Peyer's patch (tissue), 4 donors: ENCODE measurements at regions not wholly inside any gene's neighbourhood (a gene's known extent, or its start where the extent isn't known, plus 50 kb on each side); places are given as distances from the start of the nearest gene placed in this dataset.

Experiments
- DNase-seq, 3 donors: peaks; one replicate each; pipeline ENCODE4 v3.0.0-alpha.2; 2017 to 2019
- H3K27ac ChIP-seq, 4 donors: fragments of 200-600 bp; sonication (generic); one replicate each; pipeline ENCODE4 v1.5.1; 2016 to 2019
- H3K27me3 ChIP-seq, 2 donors: fragments of 200-600 bp; sonication (generic); one replicate each; pipeline ENCODE4 v1.5.1; 2019
- H3K36me3 ChIP-seq, 3 donors: fragments of 200-600 bp; sonication (generic); one replicate each; pipeline ENCODE4 v1.5.1; 2016 to 2019
- H3K4me1 ChIP-seq, 4 donors: fragments of 200-600 bp; sonication (generic); one replicate each; pipeline ENCODE4 v1.5.1; 2016 to 2019
- H3K4me3 ChIP-seq, 4 donors: fragments of 200-600 bp; sonication (generic); 1 replicate in 3 of 4; 2 replicates in 1 of 4; pipeline ENCODE4 v1.5.1; 2016 to 2019; ENCODE audit warnings: mild to moderate bottlenecking in 1 of 4
- H3K9me3 ChIP-seq, 4 donors: fragments of 200-600 bp; sonication (generic); one replicate each; pipeline ENCODE4 v1.5.1; 2016 to 2019; ENCODE audit warnings: mild to moderate bottlenecking in 1 of 4
- CTCF ChIP-seq, 6 experiments: fragments of 450-650 bp in 4 of 6; fragments of 200-600 bp in 2 of 6; sonication (generic) in 1 of 6; IDR thresholded peaks; one replicate each; pipeline ENCODE4 v1.5.1; 2017 to 2019; ENCODE audit warnings: antibody characterized with exemption in 6 of 6, mild to moderate bottlenecking in 3 of 6, moderate library complexity in 1 of 6
- POLR2A ChIP-seq, 2 donors: fragments of 450-650 bp; IDR thresholded peaks; one replicate each; pipeline ENCODE4 v1.5.1; 2017; ENCODE audit warnings: antibody characterized with exemption in 2 of 2, mild to moderate bottlenecking in 2 of 2, moderate library complexity in 2 of 2

- H3K27ac ChIP-seq: no peak overlapping the region
- DNase-seq: no peak
- no peak overlapping the region for H3K4me3 ChIP-seq
- TF ChIP-seq CTCF (IDR thresholded peaks at IDR 0.05) (no peak), POLR2A (IDR thresholded peaks at IDR 0.05) (no peak)
- H3K27me3 ChIP-seq: no peaks in the 10 kb centered on the region
- H3K36me3 ChIP-seq: no peaks in the 10 kb centered on the region
- H3K4me1 ChIP-seq: no peaks in the 10 kb centered on the region
- no peaks in the 10 kb centered on the region for H3K9me3 ChIP-seq
Observed at GRCh38 chr13:31867709-31868108, 128.4 kb downstream of the RXFP2 start.

GRCh38 chr13:31869582-31869981 lies 130.3 kb downstream of the RXFP2 start:
- Histone ChIP-seq H3K4me3 (no peak overlapping the region), H3K27me3 (no peaks in the 10 kb centered on the region), H3K9me3 (no peaks in the 10 kb centered on the region), H3K36me3 (no peaks in the 10 kb centered on the region), H3K27ac (no peak overlapping the region), H3K4me1 (no peaks in the 10 kb centered on the region)
- DNase-seq: no peak
- TF ChIP-seq POLR2A (IDR thresholded peaks at IDR 0.05): no peak
- no peak for TF ChIP-seq CTCF (IDR thresholded peaks at IDR 0.05)

- no peaks in the 10 kb centered on the region for H3K4me1 ChIP-seq
- no peaks in the 10 kb centered on the region for H3K27me3 ChIP-seq
- H3K27ac ChIP-seq: no peak overlapping the region
- H3K4me3 ChIP-seq: no peak overlapping the region
- no peak for DNase-seq
- no peaks in the 10 kb centered on the region for H3K9me3 ChIP-seq
- TF ChIP-seq CTCF (IDR thresholded peaks at IDR 0.05) (no peak), POLR2A (IDR thresholded peaks at IDR 0.05) (no peak)
- no peaks in the 10 kb centered on the region for H3K36me3 ChIP-seq
Observed at GRCh38 chr13:31870511-31870910, 131.2 kb downstream of the RXFP2 start.

GRCh38 chr13:31873145-31873544 lies 133.8 kb downstream of the RXFP2 start:
- Histone ChIP-seq H3K36me3 (no peaks in the 10 kb centered on the region), H3K27me3 (no peaks in the 10 kb centered on the region), H3K4me3 (no peak overlapping the region), H3K9me3 (no peaks in the 10 kb centered on the region), H3K4me1 (no peaks in the 10 kb centered on the region), H3K27ac (no peak overlapping the region)
- TF ChIP-seq CTCF (IDR thresholded peaks at IDR 0.05): no peak
- TF ChIP-seq POLR2A (IDR thresholded peaks at IDR 0.05): no peak
- DNase-seq: no peak

- Histone ChIP-seq H3K27me3 (no peaks in the 10 kb centered on the region), H3K9me3 (no peaks in the 10 kb centered on the region), H3K36me3 (no peaks in the 10 kb centered on the region), H3K4me1 (no peaks in the 10 kb centered on the region), H3K4me3 (no peak overlapping the region), H3K27ac (no peak overlapping the region)
- no peak for DNase-seq
- TF ChIP-seq CTCF (IDR thresholded peaks at IDR 0.05) (no peak), POLR2A (IDR thresholded peaks at IDR 0.05) (no peak)
Observed at GRCh38 chr13:31875134-31875533, 135.8 kb downstream of the RXFP2 start.

GRCh38 chr13:31878052-31878451 lies 138.7 kb downstream of the RXFP2 start:
- Histone ChIP-seq H3K36me3 (no peaks in the 10 kb centered on the region), H3K27me3 (no peaks in the 10 kb centered on the region), H3K4me1 (no peaks in the 10 kb centered on the region), H3K27ac (no peak overlapping the region), H3K9me3 (no peaks in the 10 kb centered on the region), H3K4me3 (no peak overlapping the region)
- no peak for DNase-seq
- TF ChIP-seq POLR2A (IDR thresholded peaks at IDR 0.05) (no peak), CTCF (IDR thresholded peaks at IDR 0.05) (no peak)
